ENCODE measurements at regions not wholly inside any gene's neighbourhood (a gene's known extent, or its start where the extent isn't known, plus 50 kb on each side); places are given as distances from the start of the nearest gene placed in this dataset.

GRCh38 chr15:61401903-61402698 lies 173.0 kb upstream of the RORA start:
- TF ChIP-seq CTCF (IDR thresholded peaks at IDR 0.05) (no peak), POLR2A (IDR thresholded peaks at IDR 0.05) (no peak)
